Uterus (tissue), 3 donors: ENCODE measurements at regions not wholly inside any gene's neighbourhood (a gene's known extent, or its start where the extent isn't known, plus 50 kb on each side); places are given as distances from the start of the nearest gene placed in this dataset.

Experiments
- DNase-seq, 2 donors: peaks; one replicate each; pipeline ENCODE4 v3.0.0-alpha.2; 2019 to 2020
- H3K27ac ChIP-seq, 2 donors: fragments of 200-600 bp; sonication (generic); 1 replicate in 1 of 2; 2 replicates in 1 of 2; pipeline ENCODE4 v1.5.1; 2016 to 2018
- H3K27me3 ChIP-seq, 2 donors: fragments of 200-600 bp; sonication (generic); one replicate each; pipeline ENCODE4 v1.5.1; 2018 to 2019; ENCODE audit warnings: control low read depth in 1 of 2
- H3K36me3 ChIP-seq, 2 donors: fragments of 200-600 bp; sonication (generic); one replicate each; pipeline ENCODE4 v1.5.1; 2019; ENCODE audit warnings: control low read depth in 1 of 2
- H3K4me1 ChIP-seq, 2 donors: fragments of 200-600 bp; sonication (generic); one replicate each; pipeline ENCODE4 v1.5.1; 2018 to 2019; ENCODE audit warnings: control low read depth in 1 of 2
- H3K4me3 ChIP-seq, 2 donors: fragments of 200-600 bp; sonication (generic); 1 replicate in 1 of 2; 2 replicates in 1 of 2; pipeline ENCODE4 v1.5.1; 2018 to 2019; ENCODE audit warnings: mild to moderate bottlenecking in 1 of 2
- H3K9me3 ChIP-seq, 2 donors: fragments of 200-600 bp; sonication (generic); one replicate each; pipeline ENCODE4 v1.5.1; 2019; ENCODE audit warnings: control low read depth in 1 of 2
- CTCF ChIP-seq, 4 experiments: fragments of 200-600 bp in 2 of 4; fragments of 450-650 bp in 2 of 4; sonication (generic) in 2 of 4; IDR thresholded peaks; one replicate each; pipeline ENCODE4 v1.5.1; 2016 to 2019; ENCODE audit warnings: antibody characterized with exemption in 4 of 4, mild to moderate bottlenecking in 2 of 4, moderate library complexity in 1 of 4
- POLR2A ChIP-seq, 2 donors: fragments of 450-650 bp; IDR thresholded peaks; one replicate each; pipeline ENCODE4 v1.6.1; 2016; ENCODE audit warnings: antibody characterized with exemption in 2 of 2, mild to moderate bottlenecking in 1 of 2, moderate library complexity in 1 of 2
- intact Hi-C: fragments of 100-400 bp; cut with DNase I; formaldehyde crosslinking; loops from one replicate; pipeline ENCODE4 v1.15.1; 2023; ENCODE audit warnings: low total_unique reads
- donor health status: DM: yes; HTN: yes; CAD: no.

- H3K27me3 ChIP-seq, result no peaks in the 10 kb centered on the region
- H3K36me3 ChIP-seq, result no peaks in the 10 kb centered on the region
- DNase-seq, result no peak
- H3K9me3 ChIP-seq, result no peaks in the 10 kb centered on the region
- peak overlapping the region; percentile 4 to 74 for H3K27ac ChIP-seq
- no peak for TF ChIP-seq POLR2A (IDR thresholded peaks at IDR 0.05)
- no peak for TF ChIP-seq CTCF (IDR thresholded peaks at IDR 0.05)
- no peak overlapping the region for H3K4me3 ChIP-seq
- intact Hi-C loops, result no loop called here
- H3K4me1 ChIP-seq, result peaks cover 0 to 3% of the 10 kb centered on the region in 2 donors
Measured at GRCh38 chr5:57695179-57695578, 212.6 kb upstream of the ACTBL2 start.

DNA sequence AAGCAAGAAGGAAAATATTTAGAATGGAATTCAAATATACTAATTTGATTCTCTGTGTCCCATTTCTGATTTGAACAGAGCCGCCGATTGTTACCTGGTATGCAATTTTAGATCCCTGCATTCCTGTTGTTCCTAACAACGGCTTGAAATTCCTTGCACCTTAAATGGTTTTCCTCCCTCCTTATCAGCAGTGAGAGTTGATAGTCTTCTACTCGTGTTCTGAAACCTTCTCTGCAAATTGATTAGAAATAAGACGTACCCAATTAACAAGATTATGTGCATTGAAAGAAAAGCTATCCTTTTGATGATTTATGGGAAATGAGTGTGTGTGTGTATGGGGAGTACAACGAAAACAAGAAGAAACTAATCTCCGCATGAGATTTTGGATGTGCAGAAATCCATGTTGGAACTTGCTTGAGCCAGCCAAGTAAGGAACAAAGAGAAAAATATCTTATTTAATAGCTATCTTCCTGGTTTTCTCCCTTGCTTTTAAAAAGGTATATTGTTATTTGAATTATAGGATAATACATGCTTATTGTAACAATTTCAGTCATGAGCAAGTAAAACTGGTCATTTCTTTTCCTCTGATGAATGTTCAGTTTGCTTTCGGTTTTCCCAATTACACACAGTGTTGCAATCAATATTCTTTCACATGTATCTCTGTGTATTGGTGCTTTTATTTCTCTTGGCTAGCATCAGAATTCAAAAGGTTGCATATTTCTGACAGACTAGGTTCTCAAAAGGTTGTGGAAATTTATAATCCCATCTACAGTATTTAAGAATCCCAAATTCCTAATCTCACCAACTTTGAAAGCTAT lies 211.1 kb upstream of the ACTBL2 start:
- intact Hi-C loops, result no loop called here
- H3K4me3 ChIP-seq, result no peak overlapping the region
- no peak for DNase-seq
- H3K27ac ChIP-seq, result no peak overlapping the region
- no peaks in the 10 kb centered on the region for H3K36me3 ChIP-seq
- no peaks in the 10 kb centered on the region for H3K9me3 ChIP-seq
- TF ChIP-seq POLR2A (IDR thresholded peaks at IDR 0.05) (no peak), CTCF (IDR thresholded peaks at IDR 0.05) (no peak)
- no peaks in the 10 kb centered on the region for H3K27me3 ChIP-seq
- peaks cover 0 to 3% of the 10 kb centered on the region in 2 donors for H3K4me1 ChIP-seq

DNA sequence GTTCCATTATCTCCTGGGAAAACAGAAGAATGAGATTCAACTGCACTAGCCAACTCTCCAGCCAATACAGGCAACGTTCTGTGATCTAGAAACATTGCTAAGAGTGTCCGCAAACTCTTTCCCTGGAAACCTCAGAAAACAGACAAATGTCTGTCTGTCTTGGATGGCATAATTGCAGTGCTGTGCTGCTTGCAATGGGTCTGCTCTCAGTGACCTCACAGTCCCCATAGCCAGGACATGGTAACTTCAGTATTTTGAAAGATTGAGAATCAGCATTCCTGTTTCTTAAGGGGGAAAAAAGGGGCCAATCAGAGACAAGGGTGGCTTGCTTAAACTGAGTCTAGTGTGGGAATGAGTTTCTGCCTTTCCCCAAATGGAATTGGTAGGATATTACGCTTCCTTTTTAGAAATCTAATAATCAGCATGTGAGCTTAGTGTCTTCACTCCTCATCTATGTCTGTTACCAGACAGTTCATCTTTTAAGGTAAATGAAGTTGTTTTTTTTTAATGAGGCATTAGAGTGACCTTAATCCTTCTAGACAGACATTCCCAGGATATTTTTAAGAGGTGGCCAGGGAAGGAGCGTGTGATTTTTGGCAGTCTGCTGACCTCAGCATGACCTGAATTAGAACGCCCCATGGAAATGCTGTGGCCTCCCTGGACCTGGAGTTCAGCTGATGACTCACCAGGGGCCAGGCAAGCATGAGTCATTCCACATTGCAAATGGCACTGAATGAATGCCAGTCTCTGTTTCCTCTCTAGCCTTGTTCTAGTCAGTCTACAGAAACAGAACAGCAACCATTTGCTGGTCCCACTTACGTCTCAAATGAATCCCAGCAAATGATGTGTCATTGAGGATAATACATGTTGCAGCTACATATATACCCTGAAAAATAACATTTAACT lies 210.2 kb upstream of the ACTBL2 start:
- no peaks in the 10 kb centered on the region for H3K9me3 ChIP-seq
- no peaks in the 10 kb centered on the region for H3K36me3 ChIP-seq
- DNase-seq, result peak; percentile 52 to 60
- intact Hi-C loops, result no loop called here
- H3K27ac ChIP-seq, result peak overlapping the region in 1 of 2 donors; percentile 30
- H3K4me3 ChIP-seq, result no peak overlapping the region
- TF ChIP-seq POLR2A (IDR thresholded peaks at IDR 0.05), result no peak
- no peak for TF ChIP-seq CTCF (IDR thresholded peaks at IDR 0.05)
- peaks cover 0 to 3% of the 10 kb centered on the region in 2 donors for H3K4me1 ChIP-seq
- H3K27me3 ChIP-seq, result no peaks in the 10 kb centered on the region

GRCh38 chr5:57690724-57691123 lies 208.1 kb upstream of the ACTBL2 start:
- no peak overlapping the region for H3K27ac ChIP-seq
- intact Hi-C loops, result no loop called here

More at GRCh38 chr5:57690724-57691123, 208.1 kb upstream of the ACTBL2 start:
- Histone ChIP-seq H3K36me3 (no peaks in the 10 kb centered on the region), H3K4me3 (no peak overlapping the region), H3K4me1 (peaks cover 0 to 3% of the 10 kb centered on the region in 2 donors), H3K27me3 (no peaks in the 10 kb centered on the region), H3K9me3 (no peaks in the 10 kb centered on the region)
- no peak for DNase-seq
- no peak for TF ChIP-seq POLR2A (IDR thresholded peaks at IDR 0.05)
- TF ChIP-seq CTCF (IDR thresholded peaks at IDR 0.05), result no peak
